H1 (cell line): ENCODE measurements at regions not wholly inside any gene's neighbourhood (a gene's known extent, or its start where the extent isn't known, plus 50 kb on each side); places are given as distances from the start of the nearest gene placed in this dataset.

Source experiments
- CTCF ChIA-PET: fragments of 300-600 bp; sonication (Branson Sonifier 250); formaldehyde crosslinking; loops from one replicate; lab custom pipeline; 2021; ENCODE audit not compliant: partially characterized antibody; lab: Charles Lee
- POLR2A ChIA-PET: fragments of 300-600 bp; sonication (Branson Sonifier 250); formaldehyde crosslinking; loops from one replicate; lab custom pipeline; 2021; ENCODE audit warnings: inconsistent platforms; ENCODE audit not compliant: partially characterized antibody; lab: Charles Lee
- DNase-seq, 2 experiments: peaks; one replicate each; pipeline versions ENCODE4 v3.0.0 to v3.0.0-alpha.2; 2010 to 2022; ENCODE audit warnings: low spot score in 2 of 2, low read depth in 1 of 2, mixed read lengths in 1 of 2
- FAIRE-seq: peaks from 2 replicates; lab custom pipeline; 2011; peaks lifted over from hg19 to GRCh38; lab: Jason Lieb, UNC
- H2AFZ ChIP-seq: 2 replicates; pipeline ENCODE4 v1.8.1; 2012; ENCODE audit warnings: low read length, inconsistent platforms
- H2AK5ac ChIP-seq: 2 replicates; pipeline ENCODE4 v1.6.1; 2013; ENCODE audit warnings: low read depth, low read length
- H2BK120ac ChIP-seq: replicated peaks from 2 replicates; pipeline ENCODE3; 2013; ENCODE audit warnings: low read depth, low read length, inconsistent platforms
- H2BK12ac ChIP-seq: 2 replicates; pipeline ENCODE4 v1.6.1; 2013; ENCODE audit warnings: low read depth, low read length
- H2BK15ac ChIP-seq: 2 replicates; pipeline ENCODE4 v1.6.1; 2013; ENCODE audit warnings: low read length
- H2BK20ac ChIP-seq: 2 replicates; pipeline ENCODE4 v1.6.1; 2013; ENCODE audit warnings: low read length
- H2BK5ac ChIP-seq: 2 replicates; pipeline ENCODE4 v1.6.1; 2013; ENCODE audit warnings: low read depth, low read length
- H3K14ac ChIP-seq: 2 replicates; pipeline ENCODE4 v1.6.1; 2013; ENCODE audit warnings: inconsistent platforms; ENCODE audit not compliant: insufficient read length
- H3K18ac ChIP-seq: 2 replicates; pipeline ENCODE4 v1.6.1; 2013; ENCODE audit warnings: low read length; ENCODE audit errors: extremely low read depth
- H3K23ac ChIP-seq: 2 replicates; pipeline ENCODE4 v1.6.1; 2013; ENCODE audit warnings: inconsistent platforms; ENCODE audit not compliant: insufficient read length
- H3K23me2 ChIP-seq: 2 replicates; pipeline ENCODE4 v1.6.1; 2013; ENCODE audit warnings: low read depth, low read length
- H3K27ac ChIP-seq: 2 replicates; pipeline ENCODE4 v1.6.1; 2011; ENCODE audit warnings: low read depth, low read length, inconsistent platforms
- H3K27me3 ChIP-seq, 4 experiments: replicated peaks in 1 of 4; 1 replicate in 1 of 4; 2 replicates in 3 of 4; pipeline versions ENCODE4 v1.6.1 to v1.8.1; 2011 to 2013; ENCODE audit warnings: low read length in 3 of 4, mild to moderate bottlenecking in 3 of 4, inconsistent platforms in 2 of 4, mixed read lengths in 2 of 4, moderate library complexity in 1 of 4; ENCODE audit not compliant: control insufficient read depth in 3 of 4, insufficient read depth in 3 of 4; ENCODE audit errors: extremely low read depth in 1 of 4
- H3K36me3 ChIP-seq, 4 experiments: 2 replicates each; pipeline versions ENCODE4 v1.6.1 to v1.8.1; 2011 to 2013; ENCODE audit warnings: mild to moderate bottlenecking in 4 of 4, low read length in 3 of 4, moderate library complexity in 2 of 4, control low read depth in 1 of 4, inconsistent platforms in 1 of 4; ENCODE audit not compliant: insufficient read depth in 4 of 4, control insufficient read depth in 2 of 4
- H3K4ac ChIP-seq: replicated peaks from 2 replicates; pipeline ENCODE3; 2013; ENCODE audit warnings: low read length, low read depth, mixed read lengths, inconsistent platforms; ENCODE audit not compliant: insufficient read length
- H3K4me1 ChIP-seq, 4 experiments: replicated peaks in 1 of 4; 1 replicate in 1 of 4; 2 replicates in 3 of 4; pipeline versions ENCODE4 v1.6.1 to v1.8.1; 2011 to 2013; ENCODE audit warnings: low read length in 3 of 4, inconsistent platforms in 2 of 4, mixed read lengths in 1 of 4; ENCODE audit not compliant: insufficient read depth in 4 of 4, control insufficient read depth in 3 of 4
- H3K4me2 ChIP-seq, 2 experiments: 2 replicates each; pipeline versions ENCODE4 v1.6.1 to v1.8.1; 2011 to 2013; ENCODE audit warnings: low read depth in 2 of 2, low read length in 2 of 2, control low read depth in 1 of 2, inconsistent platforms in 1 of 2, mild to moderate bottlenecking in 1 of 2; ENCODE audit not compliant: insufficient read depth in 1 of 2
- H3K4me3 ChIP-seq, 4 experiments: fragments of 200-600, 300-600 bp in 1 of 4; sonication (generic), shearing (Covaris generic), sonication (Bioruptor Twin) in 1 of 4; 2 replicates each; pipeline versions ENCODE4 v1.5.1 to v1.8.1; 2011 to 2016; ENCODE audit warnings: low read length in 4 of 4, low read depth in 3 of 4, control low read depth in 2 of 4, inconsistent platforms in 2 of 4, mild to moderate bottlenecking in 2 of 4, mixed read lengths in 1 of 4, moderate library complexity in 1 of 4; ENCODE audit not compliant: insufficient read depth in 2 of 4; ENCODE audit errors: extremely low read depth in 1 of 4
- H3K56ac ChIP-seq: replicated peaks from 2 replicates; pipeline ENCODE3; 2013; ENCODE audit warnings: low read depth, mild to moderate bottlenecking, mixed read lengths, low read length, inconsistent platforms; ENCODE audit not compliant: insufficient read length
- H3K79me1 ChIP-seq: 2 replicates; pipeline ENCODE4 v1.6.1; 2013; ENCODE audit warnings: low read depth, low read length, control low read depth
- H3K79me2 ChIP-seq, 2 experiments: 2 replicates each; pipeline versions ENCODE4 v1.6.1 to v1.8.1; 2012 to 2013; ENCODE audit warnings: low read length in 2 of 2, mild to moderate bottlenecking in 2 of 2, inconsistent platforms in 1 of 2; ENCODE audit not compliant: insufficient read depth in 2 of 2, control insufficient read depth in 1 of 2
- H3K9ac ChIP-seq, 4 experiments: replicated peaks in 1 of 4; 1 replicate in 1 of 4; 2 replicates in 3 of 4; pipeline versions ENCODE4 v1.6.1 to v1.8.1; 2011 to 2013; ENCODE audit warnings: low read depth in 3 of 4, low read length in 3 of 4, control low read depth in 2 of 4, mild to moderate bottlenecking in 2 of 4, moderate library complexity in 2 of 4, inconsistent platforms in 1 of 4; ENCODE audit errors: extremely low read depth in 1 of 4
- H3K9me3 ChIP-seq, 2 experiments: 2 replicates each; pipeline versions ENCODE4 v1.6.1 to v1.8.1; 2012 to 2013; ENCODE audit warnings: mild to moderate bottlenecking in 2 of 2, moderate library complexity in 2 of 2, control low read depth in 1 of 2, inconsistent platforms in 1 of 2, low read depth in 1 of 2, low read length in 1 of 2, mixed read lengths in 1 of 2; ENCODE audit not compliant: insufficient read depth in 2 of 2
- H4K20me1 ChIP-seq, 2 experiments: replicated peaks in 1 of 2; 2 replicates each; pipeline versions ENCODE3 to v1.8.1; 2011 to 2013; ENCODE audit warnings: inconsistent platforms in 2 of 2, low read length in 2 of 2, mild to moderate bottlenecking in 1 of 2; ENCODE audit not compliant: insufficient read depth in 2 of 2, control insufficient read depth in 1 of 2
- H4K5ac ChIP-seq: 2 replicates; pipeline ENCODE4 v1.6.1; 2013; ENCODE audit warnings: low read length, low read depth, mixed read lengths, inconsistent platforms; ENCODE audit not compliant: insufficient read length
- H4K8ac ChIP-seq: 2 replicates; pipeline ENCODE4 v1.8.0; 2013; ENCODE audit warnings: mild to moderate bottlenecking, moderate library complexity, low read length, inconsistent platforms; ENCODE audit not compliant: insufficient read depth; ENCODE audit errors: extremely low read depth
- H4K91ac ChIP-seq: replicated peaks from 2 replicates; pipeline ENCODE3; 2013; ENCODE audit warnings: low read length, mixed read lengths, inconsistent platforms; ENCODE audit not compliant: insufficient read length
- BACH1 ChIP-seq: IDR thresholded peaks from 2 replicates; pipeline ENCODE4 v1.6.1; 2012; ENCODE audit warnings: low read length, improper control_type of control experiment
- CEBPB ChIP-seq: IDR thresholded peaks from 2 replicates; pipeline ENCODE4 v1.6.1; 2012; ENCODE audit warnings: low read depth, low read length
- FOSL1 ChIP-seq: IDR thresholded peaks from 2 replicates; pipeline ENCODE4 v1.6.1; 2011; ENCODE audit warnings: mild to moderate bottlenecking, low read depth, low read length, moderate library complexity; ENCODE audit not compliant: insufficient read depth
- HDAC6 ChIP-seq: IDR thresholded peaks from one replicate; pipeline ENCODE4 v1.7.1; 2012; ENCODE audit warnings: low read depth, mild to moderate bottlenecking, inconsistent platforms, low read length, moderate library complexity
- PHF8 ChIP-seq: fragments of 200-600 bp; sonication (generic); conservative IDR thresholded peaks from 2 replicates; pipeline ENCODE4 v1.7.1; 2012; ENCODE audit warnings: low read depth, mild to moderate bottlenecking, inconsistent platforms, low read length, moderate library complexity
- POU5F1 ChIP-seq: IDR thresholded peaks from 2 replicates; pipeline ENCODE4 v1.6.1; 2011; ENCODE audit warnings: low read depth, mild to moderate bottlenecking, low read length, moderate library complexity
- SP4 ChIP-seq: IDR thresholded peaks from 2 replicates; pipeline ENCODE4 v1.6.1; 2012; ENCODE audit warnings: low read length, inconsistent platforms
- WGBS, 2 experiments: shearing (Covaris generic) in 1 of 2; methylation state at CpG; one replicate each; pipeline versions ENCODE4 v1.1.6 to v1.1.7; 2013 to 2015; ENCODE audit warnings: low lambda C conversion rate in 2 of 2, mixed read lengths in 2 of 2, inconsistent platforms in 1 of 2, low coverage in 1 of 2, missing lambda C conversion rate in 1 of 2; ENCODE audit not compliant: insufficient replicate concordance in 2 of 2, insufficient coverage in 1 of 2, insufficient read length in 1 of 2; ENCODE audit errors: extremely low coverage in 1 of 2, missing lambda C conversion rate in 1 of 2; 5-methylcytosine and 5-hydroxymethylcytosine counted together

DNA sequence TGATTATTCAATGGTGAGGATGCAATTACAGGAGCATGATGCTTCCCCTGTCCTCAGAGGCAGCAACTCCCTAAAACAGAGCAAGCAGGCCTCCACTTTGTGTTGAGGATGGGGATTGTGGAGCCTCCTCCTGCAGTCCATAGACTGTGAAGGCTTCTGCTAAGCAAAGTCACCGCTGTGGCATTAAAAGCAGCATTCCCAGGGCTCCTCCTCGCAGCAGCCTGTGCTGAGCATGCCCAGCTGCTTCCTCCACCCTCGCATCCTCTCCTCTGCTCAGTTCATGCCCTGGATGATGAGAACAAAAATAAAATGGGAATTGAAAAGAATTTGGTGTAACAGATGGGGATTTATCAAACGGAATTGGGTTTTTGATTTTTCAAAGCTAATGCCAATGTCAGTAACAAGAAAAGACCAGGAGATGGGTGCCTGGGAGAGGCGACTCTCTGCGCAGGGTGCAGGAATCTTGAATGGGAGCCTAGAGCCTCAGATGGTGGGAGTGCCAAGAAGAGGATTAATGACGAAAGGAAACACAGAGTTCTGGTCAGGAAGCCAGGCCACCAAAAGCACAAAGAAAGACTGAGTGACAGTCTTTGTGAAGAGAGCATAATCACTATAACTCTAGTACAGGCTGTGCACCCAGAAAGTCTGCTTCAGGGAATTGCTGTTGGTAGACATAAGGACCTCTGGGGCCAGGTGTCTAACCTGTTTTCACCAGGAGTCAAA, 347.6 kb downstream of the TPBG start:
- no peak for FAIRE-seq
- 84% methylated on average over 7 of the region's 7 CpGs; no CpG with 5 or more reads in 1 of the 2 experiments for WGBS, 2 experiments
- H4K91ac ChIP-seq: no peak overlapping the region

More for the DNA sequence above, 347.6 kb downstream of the TPBG start:
- no peak overlapping the region for H3K9ac ChIP-seq
- peaks cover 12 to 22% of the 10 kb centered on the region in 2 experiments for H3K9me3 ChIP-seq
- no peak overlapping the region for H3K56ac ChIP-seq
- H2BK5ac ChIP-seq: no peak overlapping the region
- H3K18ac ChIP-seq: no peak overlapping the region
- no peaks in the 10 kb centered on the region for H3K79me1 ChIP-seq
- H4K20me1 ChIP-seq: no peaks in the 10 kb centered on the region
- peaks cover 2% of the 10 kb centered on the region; the same call in 1 of the 2 replicates for H3K23me2 ChIP-seq
- no peak overlapping the region for H4K8ac ChIP-seq
- H2BK15ac ChIP-seq: no peak overlapping the region
- H2BK12ac ChIP-seq: no peak overlapping the region
- no peak for TF ChIP-seq PHF8
- no peak for TF ChIP-seq POU5F1
- TF ChIP-seq BACH1: no peak
- no peak for TF ChIP-seq HDAC6
- TF ChIP-seq CEBPB: no peak
- no peak for TF ChIP-seq SP4
- no peak for TF ChIP-seq FOSL1
- no peak overlapping the region for H3K14ac ChIP-seq
- no peak overlapping the region for H3K4me2 ChIP-seq
- H3K4me1 ChIP-seq: no peaks in the 10 kb centered on the region
- DNase-seq: no peak
- H2BK20ac ChIP-seq: no peak overlapping the region
- no peak overlapping the region for H3K27ac ChIP-seq
- H3K4me3 ChIP-seq: no peak overlapping the region
- no peak overlapping the region for H2BK120ac ChIP-seq
- ChIA-PET CTCF (interaction anchor here (0.7 to 2.4 kb wide), 10 partner anchors 10 to 34 kb away, joined by 3 to 8 read pairs (median 4); no protein-coding TSS in a partner anchor), POLR2A (no interaction called here)
- H3K79me2 ChIP-seq: no peaks in the 10 kb centered on the region
- H2AK5ac ChIP-seq: no peak overlapping the region
- 0 out of 2 replicates have a peak overlapping the region, but pooled peaks have one; percentile 24 for H2AFZ ChIP-seq
- H3K4ac ChIP-seq: no peak overlapping the region
- no peak overlapping the region for H4K5ac ChIP-seq
- no peaks in the 10 kb centered on the region for H3K27me3 ChIP-seq
- H3K36me3 ChIP-seq: peaks cover 0 to 3% (median 0%) of the 10 kb centered on the region in 4 experiments; a peak in 1 of 8 replicates
- no peak overlapping the region for H3K23ac ChIP-seq
